K562 (cell line): ENCODE measurements at regions not wholly inside any gene's neighbourhood (a gene's known extent, or its start where the extent isn't known, plus 50 kb on each side); places are given as distances from the start of the nearest gene placed in this dataset.

Source experiments
- ARNT ChIP-seq, 2 experiments: fragments of 450-650 bp; IDR thresholded peaks; 2 replicates each; pipeline ENCODE4 v1.6.1; 2016; ENCODE audit warnings: mild to moderate bottlenecking in 1 of 2
- CBFA2T3 ChIP-seq: fragments of 450-650 bp; IDR thresholded peaks from 2 replicates; pipeline ENCODE4 v1.6.1; 2017
- CBX1 ChIP-seq: sonication (generic); IDR thresholded peaks from 2 replicates; pipeline ENCODE4 v1.6.1; 2016; ENCODE audit warnings: antibody characterized with exemption, low read depth, mild to moderate bottlenecking
- CBX5 ChIP-seq: IDR thresholded peaks from 2 replicates; pipeline ENCODE4 v1.6.1; 2014; ENCODE audit warnings: low read depth, borderline replicate concordance
- CCNT2 ChIP-seq: IDR thresholded peaks from 2 replicates; pipeline ENCODE4 v1.6.1; 2011; ENCODE audit warnings: borderline replicate concordance, low read depth, mild to moderate bottlenecking, moderate library complexity, mixed read lengths, low read length; ENCODE audit not compliant: insufficient read length; ENCODE audit errors: extremely low read depth
- CTBP1 ChIP-seq: fragments of 450-650 bp; IDR thresholded peaks from 2 replicates; pipeline ENCODE4 v1.6.1; 2016; ENCODE audit warnings: borderline replicate concordance
- ESRRB ChIP-seq: fragments of 250-450 bp; sonication (Bioruptor Pico); IDR thresholded peaks from 2 replicates; pipeline ENCODE4 v1.5.0; 2020; ENCODE audit warnings: mild to moderate bottlenecking, moderate library complexity, borderline replicate concordance
- FOXM1 ChIP-seq, 2 experiments: fragments of 450-650 bp in 1 of 2; sonication (generic) in 1 of 2; formaldehyde crosslinking in 1 of 2; IDR thresholded peaks; 2 replicates each; pipeline versions ENCODE4 v1.6.1 to v1.9.0; 2017 to 2022; ENCODE audit warnings: low read depth in 2 of 2, mild to moderate bottlenecking in 2 of 2, missing genetic modification reagents in 1 of 2, moderate library complexity in 1 of 2
- HMG20B ChIP-seq: fragments of 250-450 bp; sonication (Bioruptor Pico); IDR thresholded peaks from 2 replicates; pipeline ENCODE4 v1.5.0; 2021; ENCODE audit warnings: mild to moderate bottlenecking
- HSF4 ChIP-seq: fragments of 250-450 bp; sonication (Bioruptor Pico); IDR thresholded peaks from 2 replicates; pipeline ENCODE4 v2.1.2; 2022; ENCODE audit warnings: mild to moderate bottlenecking, moderate library complexity, borderline replicate concordance
- JUND ChIP-seq, 2 experiments: IDR thresholded peaks; 2 replicates in 1 of 2; 3 replicates in 1 of 2; pipeline ENCODE4 v1.6.1; 2011; ENCODE audit warnings: borderline replicate concordance in 2 of 2, low read depth in 2 of 2, low read length in 2 of 2, improper control_type of control experiment in 1 of 2, missing biosample characterization in 1 of 2, missing genetic modification characterization in 1 of 2, missing genetic modification reagents in 1 of 2
- KLF16 ChIP-seq: IDR thresholded peaks from 2 replicates; pipeline ENCODE4 v1.6.1; 2016; ENCODE audit warnings: antibody characterized with exemption
- MAZ ChIP-seq, 2 experiments: fragments of 450-650 bp in 1 of 2; sonication (generic) in 1 of 2; formaldehyde crosslinking; IDR thresholded peaks in 1 of 2; conservative IDR thresholded peaks in 1 of 2; 2 replicates each; pipeline versions ENCODE4 v1.4.0 to v1.5.0; 2020; ENCODE audit warnings: mild to moderate bottlenecking in 1 of 2, missing genetic modification reagents in 1 of 2
- NFIC ChIP-seq: fragments of 450-650 bp; IDR thresholded peaks from 2 replicates; pipeline ENCODE4 v1.6.1; 2017; ENCODE audit warnings: mild to moderate bottlenecking, inconsistent platforms
- NR0B1 ChIP-seq: fragments of 450-650 bp; IDR thresholded peaks from one replicate; pipeline ENCODE4 v1.6.1; 2018; ENCODE audit warnings: mild to moderate bottlenecking, moderate library complexity; ENCODE audit not compliant: partially characterized antibody
- POLR2A ChIP-seq: fragments of 450-650 bp; conservative IDR thresholded peaks from 2 replicates; pipeline ENCODE4 v1.6.1; 2016
- SMC3 ChIP-seq: conservative IDR thresholded peaks from 2 replicates; pipeline ENCODE4 v1.6.1; 2011; ENCODE audit warnings: low read depth, low read length, improper control_type of control experiment; ENCODE audit not compliant: insufficient read depth
- SRF ChIP-seq, 2 experiments: fragments of 250-450, 450-650 bp in 1 of 2; sonication (Bioruptor Pico) in 1 of 2; sonication (generic) in 1 of 2; formaldehyde crosslinking; IDR thresholded peaks; 2 replicates each; pipeline versions ENCODE4 v1.5.0 to v1.5.1; 2020 to 2022; ENCODE audit warnings: mild to moderate bottlenecking in 1 of 2, missing genetic modification reagents in 1 of 2
- TCF3 ChIP-seq: sonication (generic); formaldehyde crosslinking; IDR thresholded peaks from 2 replicates; pipeline ENCODE4 v1.4.0; 2020; ENCODE audit warnings: mild to moderate bottlenecking, missing genetic modification reagents
- TEAD4 ChIP-seq, 2 experiments: sonication (generic) in 1 of 2; formaldehyde crosslinking in 1 of 2; IDR thresholded peaks; 2 replicates each; pipeline versions ENCODE4 v1.6.1 to v1.8.0; 2012 to 2022; ENCODE audit warnings: borderline replicate concordance in 1 of 2, inconsistent platforms in 1 of 2, low read length in 1 of 2, mild to moderate bottlenecking in 1 of 2, missing genetic modification reagents in 1 of 2
- TRIM24 ChIP-seq, 2 experiments: fragments of 450-650 bp; IDR thresholded peaks; 2 replicates each; pipeline ENCODE4 v1.6.1; 2016
- WHSC1 ChIP-seq: IDR thresholded peaks from one replicate; pipeline ENCODE4 v1.6.1; 2012; ENCODE audit warnings: low read length, control low read depth, inconsistent platforms
- ZKSCAN8 ChIP-seq: fragments of 200-800 bp; sonication (Bioruptor generic); IDR thresholded peaks from 2 replicates; pipeline ENCODE4 v1.6.1; 2016; ENCODE audit warnings: missing genetic modification characterization, missing compliant biosample characterization
- ZNF707 ChIP-seq: fragments of 250-450 bp; sonication (Bioruptor Pico); conservative IDR thresholded peaks from 2 replicates; pipeline ENCODE4 v1.8.0; 2022; ENCODE audit warnings: inconsistent platforms, mild to moderate bottlenecking, moderate library complexity
- TF ChIP-seq, protein P1 (sequence below): fragments of 450-650 bp; IDR thresholded peaks from 2 replicates; pipeline ENCODE4 v1.6.1; 2014; ENCODE audit warnings: low read depth, mild to moderate bottlenecking, moderate library complexity, borderline replicate concordance
- TF ChIP-seq, protein P2 (sequence below): fragments of 250-450 bp; sonication (Bioruptor Pico); IDR thresholded peaks from 2 replicates; pipeline ENCODE4 v1.5.0; 2022; ENCODE audit warnings: mild to moderate bottlenecking

- TF ChIP-seq HSF4 (no peak), SMC3 (no peak), CBX5 (no peak), TRIM24 (IDR thresholded peaks at IDR 0.05) (peak; percentile 61 to 81; a peak in 3 of 4 replicates), NR0B1 (no peak), FOXM1 (IDR thresholded peaks at IDR 0.05; ENCODE audit: low read depth) (peak; percentile 68), FOXM1 (CRISPR knock-in tag; IDR thresholded peaks at IDR 0.05; ENCODE audit: low read depth) (no peak), ARNT (IDR thresholded peaks at IDR 0.05) (no peak), KLF16 (peak; percentile 67), ZKSCAN8 (CRISPR knock-in tag) (no peak), ESRRB (CRISPR knock-in tag) (no peak), CBFA2T3 (peak; percentile 94), ZNF707 (CRISPR knock-in tag) (no peak), NFIC (peak; percentile 68), WHSC1 (no peak), CBX1 (no peak), MAZ (CRISPR knock-in tag; conservative IDR thresholded peaks at IDR 0.05 in 1 of 2, IDR thresholded peaks at IDR 0.05 in 1 of 2) (no peak), TCF3 (CRISPR knock-in tag) (peak; percentile 91), HMG20B (CRISPR knock-in tag) (no peak), SRF (CRISPR knock-in tag; IDR thresholded peaks at IDR 0.05) (no peak), CCNT2 (peak; percentile 73), CTBP1 (peak; percentile 69; the same call in 1 of the 2 replicates), POLR2A (no peak), TEAD4 (IDR thresholded peaks at IDR 0.05; ENCODE audit: low read length) (peak; percentile 96), TEAD4 (CRISPR knock-in tag; IDR thresholded peaks at IDR 0.05; ENCODE audit: borderline replicate concordance) (no peak), JUND (IDR thresholded peaks at IDR 0.05; ENCODE audit: borderline replicate concordance, low read depth, low read length) (peak; percentile 20; the same call in 1 of the 2 replicates), JUND (tag; IDR thresholded peaks at IDR 0.05; ENCODE audit: borderline replicate concordance, low read depth, low read length) (no peak)
- TF ChIP-seq, protein P1, sequence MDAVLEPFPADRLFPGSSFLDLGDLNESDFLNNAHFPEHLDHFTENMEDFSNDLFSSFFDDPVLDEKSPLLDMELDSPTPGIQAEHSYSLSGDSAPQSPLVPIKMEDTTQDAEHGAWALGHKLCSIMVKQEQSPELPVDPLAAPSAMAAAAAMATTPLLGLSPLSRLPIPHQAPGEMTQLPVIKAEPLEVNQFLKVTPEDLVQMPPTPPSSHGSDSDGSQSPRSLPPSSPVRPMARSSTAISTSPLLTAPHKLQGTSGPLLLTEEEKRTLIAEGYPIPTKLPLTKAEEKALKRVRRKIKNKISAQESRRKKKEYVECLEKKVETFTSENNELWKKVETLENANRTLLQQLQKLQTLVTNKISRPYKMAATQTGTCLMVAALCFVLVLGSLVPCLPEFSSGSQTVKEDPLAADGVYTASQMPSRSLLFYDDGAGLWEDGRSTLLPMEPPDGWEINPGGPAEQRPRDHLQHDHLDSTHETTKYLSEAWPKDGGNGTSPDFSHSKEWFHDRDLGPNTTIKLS, result no peak
- TF ChIP-seq, protein P2, sequence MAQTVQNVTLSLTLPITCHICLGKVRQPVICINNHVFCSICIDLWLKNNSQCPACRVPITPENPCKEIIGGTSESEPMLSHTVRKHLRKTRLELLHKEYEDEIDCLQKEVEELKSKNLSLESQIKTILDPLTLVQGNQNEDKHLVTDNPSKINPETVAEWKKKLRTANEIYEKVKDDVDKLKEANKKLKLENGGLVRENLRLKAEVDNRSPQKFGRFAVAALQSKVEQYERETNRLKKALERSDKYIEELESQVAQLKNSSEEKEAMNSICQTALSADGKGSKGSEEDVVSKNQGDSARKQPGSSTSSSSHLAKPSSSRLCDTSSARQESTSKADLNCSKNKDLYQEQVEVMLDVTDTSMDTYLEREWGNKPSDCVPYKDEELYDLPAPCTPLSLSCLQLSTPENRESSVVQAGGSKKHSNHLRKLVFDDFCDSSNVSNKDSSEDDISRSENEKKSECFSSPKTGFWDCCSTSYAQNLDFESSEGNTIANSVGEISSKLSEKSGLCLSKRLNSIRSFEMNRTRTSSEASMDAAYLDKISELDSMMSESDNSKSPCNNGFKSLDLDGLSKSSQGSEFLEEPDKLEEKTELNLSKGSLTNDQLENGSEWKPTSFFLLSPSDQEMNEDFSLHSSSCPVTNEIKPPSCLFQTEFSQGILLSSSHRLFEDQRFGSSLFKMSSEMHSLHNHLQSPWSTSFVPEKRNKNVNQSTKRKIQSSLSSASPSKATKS (CRISPR knock-in tag), result no peak
Observed at GRCh38 chr18:70448588-70448987, 159.7 kb downstream of the SOCS6 start (continued).
